GM23248 (cell line): ENCODE measurements at regions not wholly inside any gene's neighbourhood (a gene's known extent, or its start where the extent isn't known, plus 50 kb on each side); places are given as distances from the start of the nearest gene placed in this dataset.

Source experiments
- EZH2 ChIP-seq: fragments of 200-600 bp; sonication (generic); IDR thresholded peaks from 2 replicates; pipeline ENCODE4 v1.6.1; 2018; ENCODE audit warnings: antibody characterized with exemption, mild to moderate bottlenecking; ENCODE audit not compliant: insufficient read depth, poor library complexity, severe bottlenecking
- EZH2phosphoT487 ChIP-seq: fragments of 200-600 bp; sonication (generic); IDR thresholded peaks from 2 replicates; pipeline ENCODE4 v1.6.1; 2018; ENCODE audit warnings: antibody characterized with exemption, moderate library complexity, mild to moderate bottlenecking, low read depth; ENCODE audit not compliant: insufficient read depth

GRCh38 chr18:70423120-70423519 is 134.3 kb downstream of the SOCS6 start:
- no peak for TF ChIP-seq EZH2phosphoT487
- TF ChIP-seq EZH2, result no peak
